ENCODE measurements at regions not wholly inside any gene's neighbourhood (a gene's known extent, or its start where the extent isn't known, plus 50 kb on each side); places are given as distances from the start of the nearest gene placed in this dataset.

- DNase-seq = no peak
Observed at GRCh38 chr4:35237924-35238323, 1006.4 kb downstream of the ARAP2 start.

- no peak for DNase-seq
Observed at GRCh38 chr4:35238793-35239192, 1005.5 kb downstream of the ARAP2 start.

- DNase-seq = no peak
Observed at GRCh38 chr4:35246493-35246892, 997.8 kb downstream of the ARAP2 start.

GRCh38 chr4:35247047-35247446 lies 997.3 kb downstream of the ARAP2 start:
- DNase-seq = no peak

GRCh38 chr4:35250331-35250730 lies 994.0 kb downstream of the ARAP2 start:
- DNase-seq = no peak

GRCh38 chr4:35250761-35251160 lies 993.6 kb downstream of the ARAP2 start:
- no peak for DNase-seq

GRCh38 chr4:35252071-35252470 lies 992.2 kb downstream of the ARAP2 start:
- no peak for DNase-seq

GRCh38 chr4:35252866-35253265 lies 991.4 kb downstream of the ARAP2 start:
- DNase-seq = no peak

DNA sequence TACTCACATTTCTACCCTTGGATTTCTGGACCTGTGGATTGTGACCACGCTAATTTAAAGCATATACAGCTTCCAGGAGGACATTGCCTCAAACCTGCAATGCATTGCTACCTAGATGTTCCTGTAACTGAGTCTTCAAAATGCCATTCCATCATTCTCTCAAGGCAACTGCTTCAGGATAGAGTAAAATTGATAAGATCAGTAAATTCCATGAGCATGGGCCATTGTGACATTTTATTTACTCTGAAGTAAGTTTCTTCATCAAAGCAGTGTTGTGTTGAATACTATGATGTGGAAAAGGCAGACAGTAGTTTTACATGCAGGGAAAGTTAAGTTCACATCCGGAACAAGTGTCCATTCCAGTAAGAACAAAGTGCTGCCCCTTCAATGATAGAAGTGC lies 991.0 kb downstream of the ARAP2 start:
- DNase-seq = no peak

- no peak for DNase-seq
Observed at GRCh38 chr4:35286434-35286833, 957.9 kb downstream of the ARAP2 start.

GRCh38 chr4:35300996-35301774 lies 943.1 kb downstream of the ARAP2 start:
- no peak for DNase-seq

DNA sequence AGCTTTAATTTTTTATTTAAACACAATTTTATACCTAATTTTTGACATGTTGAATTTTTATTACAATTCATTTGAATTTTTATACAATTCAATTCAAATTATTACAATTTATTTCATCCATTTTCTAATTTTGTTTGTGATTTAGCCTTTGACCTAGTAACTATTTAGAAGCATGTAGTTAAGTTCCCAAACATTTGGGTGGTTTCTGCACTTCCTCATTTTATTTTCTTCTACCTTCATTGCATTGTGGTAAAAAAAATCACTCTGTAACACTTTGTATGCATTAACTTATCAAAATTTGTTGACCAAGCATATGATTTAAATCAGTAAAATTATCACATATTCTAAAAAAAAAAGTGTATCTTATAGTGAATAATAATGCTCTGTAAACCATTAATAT lies 928.9 kb downstream of the ARAP2 start:
- no peak for DNase-seq

- DNase-seq = no peak
Observed at GRCh38 chr4:35325908-35326453, 918.3 kb downstream of the ARAP2 start.

GRCh38 chr4:35342833-35343232 lies 901.5 kb downstream of the ARAP2 start:
- no peak for DNase-seq

DNA sequence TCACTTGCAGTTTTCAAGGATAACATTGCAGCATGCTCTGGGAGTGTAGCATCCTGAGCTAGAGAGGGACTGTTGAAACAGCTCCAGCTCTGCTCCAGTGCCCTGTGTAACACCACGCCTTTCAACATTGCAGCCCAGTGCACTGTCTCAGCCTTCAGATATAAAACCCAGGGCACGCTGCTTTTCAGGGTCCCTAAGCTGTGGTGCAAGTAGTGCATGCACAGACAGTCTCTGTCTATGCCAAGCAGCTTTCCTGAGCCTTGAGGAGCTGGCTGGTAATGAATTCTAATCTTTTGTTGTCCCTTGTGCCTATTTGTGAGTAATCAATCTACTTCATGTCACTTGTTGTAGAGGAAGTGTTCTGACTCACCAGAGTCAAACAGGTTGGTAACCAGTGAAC lies 897.0 kb downstream of the ARAP2 start:
- DNase-seq = no peak

DNA sequence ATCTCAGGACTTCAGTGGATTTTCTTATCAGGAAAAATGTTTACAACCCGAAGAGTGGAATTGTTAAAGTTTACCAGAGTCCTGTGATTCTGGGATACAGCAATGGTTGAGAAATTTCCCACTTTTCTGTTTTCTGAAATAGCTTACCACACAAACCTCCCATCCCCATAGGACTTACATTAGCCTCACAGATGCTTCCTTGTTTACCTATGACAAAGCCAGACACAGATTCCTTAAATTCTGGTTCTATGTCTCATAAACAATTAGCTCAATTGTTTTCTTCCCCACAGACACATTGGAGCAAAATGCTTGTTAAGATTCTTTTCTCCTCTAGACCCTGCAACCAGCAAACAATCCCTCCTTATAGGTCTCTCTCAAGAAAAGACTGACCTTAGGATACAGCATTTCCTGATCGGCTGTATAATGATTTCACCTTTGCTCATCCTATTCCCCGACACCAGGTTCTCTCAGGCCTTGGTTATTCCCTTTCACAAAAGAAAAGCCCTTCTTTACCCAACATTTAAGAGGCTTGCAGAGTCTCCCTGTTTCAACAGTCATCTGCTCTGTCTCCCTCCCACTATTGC lies 886.2 kb downstream of the ARAP2 start:
- no peak for DNase-seq

GRCh38 chr4:35364321-35364870 lies 879.9 kb downstream of the ARAP2 start:
- no peak for DNase-seq

GRCh38 chr4:35365186-35365585 lies 879.1 kb downstream of the ARAP2 start:
- DNase-seq = no peak

GRCh38 chr4:35399912-35400311 lies 844.4 kb downstream of the ARAP2 start:
- no peak for DNase-seq

GRCh38 chr4:35423104-35423503 lies 821.2 kb downstream of the ARAP2 start:
- DNase-seq = no peak

DNA sequence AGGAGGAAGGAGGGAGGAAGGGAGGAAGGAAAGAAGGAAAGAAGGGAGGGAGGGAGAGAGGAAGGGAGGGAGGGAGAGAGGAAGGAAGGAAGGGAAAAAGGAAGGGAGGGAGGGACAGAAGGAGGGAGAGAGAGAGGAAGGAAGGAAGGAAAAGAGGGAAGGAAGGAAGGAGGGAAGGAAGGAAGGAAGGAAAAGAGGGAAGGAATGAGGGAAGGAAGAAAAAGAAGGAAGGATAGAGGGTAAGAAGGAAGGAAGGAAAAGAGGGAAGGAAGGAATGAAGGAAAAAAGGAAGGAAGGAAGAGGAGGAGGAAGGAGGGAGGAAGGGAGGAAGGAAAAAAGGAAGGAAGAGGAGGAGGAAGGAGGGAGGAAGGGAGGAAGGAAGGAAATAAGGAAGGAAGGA lies 796.8 kb downstream of the ARAP2 start:
- DNase-seq = no peak

- no peak for DNase-seq
Observed at GRCh38 chr4:35459045-35459444, 785.3 kb downstream of the ARAP2 start.

DNA sequence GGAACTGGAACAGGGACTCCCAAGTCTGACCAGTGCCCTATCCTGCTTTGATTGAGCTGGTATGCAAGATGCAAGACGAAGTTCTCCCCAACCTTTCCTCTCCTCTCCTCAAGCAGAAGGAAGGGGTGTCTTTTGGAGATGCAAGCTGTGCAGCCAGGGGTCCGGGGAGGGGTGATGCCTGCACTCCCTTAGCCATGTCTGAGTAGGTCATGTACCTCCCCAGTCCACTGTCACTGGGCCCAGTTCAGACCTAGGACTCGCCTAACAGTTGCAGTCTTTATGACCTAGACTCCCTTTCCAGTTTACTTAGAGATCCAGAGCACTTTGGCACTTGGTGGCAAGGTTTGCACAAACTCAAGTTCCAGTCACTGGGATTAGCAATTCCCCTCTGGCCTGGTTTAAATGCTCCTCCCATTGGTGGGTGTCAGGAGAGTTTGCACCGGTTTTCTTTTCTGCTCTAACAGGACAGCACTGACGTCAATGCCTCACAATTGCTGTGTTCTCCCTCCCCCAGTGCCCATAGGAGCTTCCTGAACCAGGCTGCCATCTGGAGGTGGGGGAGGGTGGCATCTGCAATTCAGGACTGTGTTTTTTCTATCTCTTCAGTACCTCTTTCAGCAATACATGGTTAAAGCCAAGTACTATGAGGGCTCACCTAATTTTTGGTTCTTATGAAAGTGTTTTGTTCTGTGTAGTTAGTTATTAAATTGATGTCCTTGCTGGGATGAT lies 782.2 kb downstream of the ARAP2 start:
- DNase-seq = no peak

Data from NCI-H2029 treated with DMSO at 0.1 percent for 48 hours (cell line).